PFSK-1 (cell line): ENCODE measurements at regions not wholly inside any gene's neighbourhood (a gene's known extent, or its start where the extent isn't known, plus 50 kb on each side); places are given as distances from the start of the nearest gene placed in this dataset.

Experiments used
- FOXP2 ChIP-seq: optimal IDR thresholded peaks from 2 replicates; pipeline ENCODE3; 2011; ENCODE audit warnings: borderline replicate concordance, control low read depth, inconsistent platforms; ENCODE audit not compliant: insufficient read depth; ENCODE audit errors: extremely low read length, extremely low read depth
- POLR2AphosphoS5 ChIP-seq: IDR thresholded peaks from 2 replicates; pipeline ENCODE4 v1.6.1; 2012; ENCODE audit warnings: low read depth, mild to moderate bottlenecking, control low read depth, low read length, moderate library complexity
- SIN3A ChIP-seq: IDR thresholded peaks from 2 replicates; pipeline ENCODE4 v1.6.1; 2012; ENCODE audit warnings: mild to moderate bottlenecking, low read length, moderate library complexity, borderline replicate concordance; ENCODE audit not compliant: insufficient read depth
- TAF1 ChIP-seq: IDR thresholded peaks from 2 replicates; pipeline ENCODE4 v1.6.1; 2012; ENCODE audit warnings: low read length, control low read depth, borderline replicate concordance; ENCODE audit not compliant: insufficient read depth
- TF ChIP-seq, protein P1 (sequence below), 2 experiments: IDR thresholded peaks; 2 replicates each; pipeline versions ENCODE4 v1.6.1 to v1.8.0; 2011 to 2012; ENCODE audit warnings: low read depth in 2 of 2, low read length in 2 of 2, control low read depth in 1 of 2, inconsistent platforms in 1 of 2, mild to moderate bottlenecking in 1 of 2, moderate library complexity in 1 of 2; ENCODE audit not compliant: insufficient read depth in 1 of 2

DNA sequence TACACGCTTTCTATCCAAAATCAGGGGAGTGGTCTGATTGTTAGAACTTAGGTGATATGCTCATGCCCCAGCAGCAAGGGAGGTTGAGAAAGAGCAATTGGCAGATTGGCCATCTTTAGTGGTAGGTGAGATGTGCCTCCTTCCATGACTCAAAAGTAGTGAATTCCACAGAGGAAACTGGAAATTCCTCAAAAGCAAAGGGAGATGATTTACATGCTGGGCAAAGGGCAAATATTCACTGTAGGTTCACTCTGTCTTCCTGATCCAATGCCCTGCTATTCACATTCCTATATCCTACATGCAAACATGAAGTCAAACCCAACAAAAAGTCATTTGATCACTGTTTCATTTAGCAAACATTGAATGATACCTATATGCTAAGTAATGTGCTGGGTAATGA, 130.1 kb upstream of the ZNF608 start:
- TF ChIP-seq, protein P1, sequence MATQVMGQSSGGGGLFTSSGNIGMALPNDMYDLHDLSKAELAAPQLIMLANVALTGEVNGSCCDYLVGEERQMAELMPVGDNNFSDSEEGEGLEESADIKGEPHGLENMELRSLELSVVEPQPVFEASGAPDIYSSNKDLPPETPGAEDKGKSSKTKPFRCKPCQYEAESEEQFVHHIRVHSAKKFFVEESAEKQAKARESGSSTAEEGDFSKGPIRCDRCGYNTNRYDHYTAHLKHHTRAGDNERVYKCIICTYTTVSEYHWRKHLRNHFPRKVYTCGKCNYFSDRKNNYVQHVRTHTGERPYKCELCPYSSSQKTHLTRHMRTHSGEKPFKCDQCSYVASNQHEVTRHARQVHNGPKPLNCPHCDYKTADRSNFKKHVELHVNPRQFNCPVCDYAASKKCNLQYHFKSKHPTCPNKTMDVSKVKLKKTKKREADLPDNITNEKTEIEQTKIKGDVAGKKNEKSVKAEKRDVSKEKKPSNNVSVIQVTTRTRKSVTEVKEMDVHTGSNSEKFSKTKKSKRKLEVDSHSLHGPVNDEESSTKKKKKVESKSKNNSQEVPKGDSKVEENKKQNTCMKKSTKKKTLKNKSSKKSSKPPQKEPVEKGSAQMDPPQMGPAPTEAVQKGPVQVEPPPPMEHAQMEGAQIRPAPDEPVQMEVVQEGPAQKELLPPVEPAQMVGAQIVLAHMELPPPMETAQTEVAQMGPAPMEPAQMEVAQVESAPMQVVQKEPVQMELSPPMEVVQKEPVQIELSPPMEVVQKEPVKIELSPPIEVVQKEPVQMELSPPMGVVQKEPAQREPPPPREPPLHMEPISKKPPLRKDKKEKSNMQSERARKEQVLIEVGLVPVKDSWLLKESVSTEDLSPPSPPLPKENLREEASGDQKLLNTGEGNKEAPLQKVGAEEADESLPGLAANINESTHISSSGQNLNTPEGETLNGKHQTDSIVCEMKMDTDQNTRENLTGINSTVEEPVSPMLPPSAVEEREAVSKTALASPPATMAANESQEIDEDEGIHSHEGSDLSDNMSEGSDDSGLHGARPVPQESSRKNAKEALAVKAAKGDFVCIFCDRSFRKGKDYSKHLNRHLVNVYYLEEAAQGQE (IDR thresholded peaks at IDR 0.05; ENCODE audit: insufficient read depth in 1 of 2, low read depth in 2 of 2, low read length in 2 of 2), result no peak
- TF ChIP-seq TAF1, result no peak
- TF ChIP-seq POLR2AphosphoS5, result no peak
- TF ChIP-seq FOXP2, result no peak
- no peak for TF ChIP-seq SIN3A

GRCh38 chr5:124876983-124877382, 130.5 kb upstream of the ZNF608 start:
- TF ChIP-seq, protein P1 (IDR thresholded peaks at IDR 0.05; ENCODE audit: insufficient read depth in 1 of 2, low read depth in 2 of 2, low read length in 2 of 2), result no peak
- TF ChIP-seq TAF1 (no peak), SIN3A (no peak), FOXP2 (no peak), POLR2AphosphoS5 (no peak)

- no peak for TF ChIP-seq FOXP2
- TF ChIP-seq, protein P1 (IDR thresholded peaks at IDR 0.05; ENCODE audit: insufficient read depth in 1 of 2, low read depth in 2 of 2, low read length in 2 of 2), result no peak
- TF ChIP-seq SIN3A, result no peak
- TF ChIP-seq TAF1, result no peak
- TF ChIP-seq POLR2AphosphoS5, result no peak
Measured at GRCh38 chr5:124877501-124878146, 131.2 kb upstream of the ZNF608 start.

GRCh38 chr5:124878583-124879342, 132.3 kb upstream of the ZNF608 start:
- TF ChIP-seq, protein P1 (IDR thresholded peaks at IDR 0.05; ENCODE audit: insufficient read depth in 1 of 2, low read depth in 2 of 2, low read length in 2 of 2), result no peak
- TF ChIP-seq POLR2AphosphoS5 (no peak), SIN3A (no peak), TAF1 (no peak), FOXP2 (no peak)
